DMS79 treated with DMSO at 0.1 percent for 48 hours (cell line): ENCODE measurements at regions not wholly inside any gene's neighbourhood (a gene's known extent, or its start where the extent isn't known, plus 50 kb on each side); places are given as distances from the start of the nearest gene placed in this dataset.

Experiments used
- DNase-seq: peaks from one replicate; lab custom pipeline; 2025; lab: John Stamatoyannopoulos, UW

DNA sequence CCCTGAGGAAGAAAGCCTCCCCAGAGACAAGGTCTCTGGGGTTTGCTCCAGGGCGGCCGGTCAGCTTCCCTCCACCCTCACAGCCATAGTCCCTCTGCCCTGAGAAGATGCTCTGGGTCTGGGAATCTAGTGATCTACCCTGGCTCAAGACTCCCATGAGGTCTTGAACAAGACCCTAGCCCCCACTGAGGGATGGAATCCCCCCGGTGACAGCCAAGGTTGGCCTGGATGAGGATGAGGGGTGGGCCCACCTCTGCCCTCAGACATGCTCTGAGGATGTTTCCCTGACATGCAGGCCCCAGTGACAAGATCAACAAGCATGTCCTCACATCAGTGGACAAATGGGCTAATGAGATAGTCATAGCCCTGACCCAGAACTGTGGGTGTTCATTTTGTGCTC lies 138.6 kb downstream of the C5orf15 start:
- no peak for DNase-seq

- DNase-seq = no peak
Observed at GRCh38 chr5:133828722-133829121, 139.7 kb downstream of the C5orf15 start.

DNA sequence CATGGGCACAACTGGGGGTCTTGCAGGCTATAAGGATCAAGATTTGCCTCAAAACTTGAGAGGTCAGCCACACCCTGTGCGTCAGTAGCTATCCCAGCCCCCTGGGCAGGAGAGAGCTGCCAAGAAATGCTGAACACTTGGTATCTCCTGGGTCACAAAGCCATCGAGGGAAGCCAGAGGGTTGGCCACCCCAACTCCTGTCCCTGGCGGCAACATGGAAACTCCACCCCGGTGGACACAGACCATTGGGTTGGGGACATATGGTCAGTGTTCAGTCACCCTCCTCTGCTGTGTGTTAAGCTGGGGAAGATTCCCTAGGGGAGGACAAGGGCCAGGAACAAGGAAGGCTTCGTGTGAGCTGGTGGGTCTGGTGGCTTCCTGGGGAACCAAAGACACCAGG lies 140.6 kb downstream of the C5orf15 start:
- DNase-seq = no peak

- peak; percentile 70 for DNase-seq
Observed at GRCh38 chr5:133827011-133827410, 141.4 kb downstream of the C5orf15 start.

DNA sequence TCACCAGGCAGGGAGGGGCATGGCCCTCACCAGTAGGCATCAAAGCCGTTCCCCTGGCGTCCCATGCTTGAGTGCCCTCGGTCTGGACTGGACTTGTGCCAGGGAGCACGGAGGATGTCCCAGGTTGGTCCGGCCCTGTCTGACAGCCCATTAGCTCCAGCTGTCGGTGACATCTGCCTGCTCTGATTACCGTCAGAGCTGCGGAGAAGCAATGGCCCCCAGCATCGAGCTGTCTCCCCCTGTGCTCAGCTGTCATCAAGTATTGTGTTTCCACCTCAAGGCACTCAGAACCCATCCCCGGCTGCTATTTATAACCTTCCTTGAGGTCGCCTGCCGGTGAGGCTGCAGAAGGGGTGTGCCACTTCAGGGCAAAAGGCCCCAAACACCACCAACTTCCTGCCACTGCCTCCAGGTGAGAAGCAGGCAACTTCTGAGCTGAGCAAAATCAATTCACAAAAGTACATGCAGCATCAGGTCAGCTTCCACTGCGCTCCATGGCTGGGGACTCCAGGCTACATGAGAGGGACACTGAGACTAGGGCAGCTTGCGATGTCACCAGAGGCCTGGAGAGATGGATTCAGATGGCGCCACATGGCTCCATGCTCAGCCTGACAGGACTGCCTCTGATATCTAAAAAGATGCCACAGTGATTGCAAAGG lies 142.7 kb downstream of the C5orf15 start:
- no peak for DNase-seq

- no peak for DNase-seq
Observed at GRCh38 chr5:133824661-133825254, 143.7 kb downstream of the C5orf15 start.

- no peak for DNase-seq
Observed at GRCh38 chr5:133821889-133822288, 146.5 kb downstream of the C5orf15 start.

DNA sequence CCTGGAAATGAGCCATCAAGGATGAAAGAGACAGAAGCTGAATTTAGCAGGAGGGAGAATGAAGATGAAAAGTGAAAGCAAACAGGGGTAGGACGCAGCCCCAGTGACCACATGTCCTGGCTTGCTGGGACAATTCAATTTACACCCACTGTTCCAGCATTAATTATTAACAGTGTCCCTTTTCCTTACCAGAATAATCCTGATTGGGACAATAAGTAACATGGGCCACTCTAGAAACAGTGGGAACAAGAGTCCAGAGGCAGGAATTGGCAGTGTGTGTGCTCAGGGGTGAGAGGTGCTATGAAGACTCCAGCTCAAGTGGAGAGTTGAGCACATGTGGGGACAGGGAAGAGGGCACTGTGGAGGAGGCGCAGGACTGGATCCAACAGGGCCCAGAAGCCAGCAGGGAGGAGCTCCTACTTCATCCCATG lies 147.1 kb downstream of the C5orf15 start:
- DNase-seq = no peak

GRCh38 chr5:133820507-133820906 lies 147.9 kb downstream of the C5orf15 start:
- DNase-seq = no peak

GRCh38 chr5:133819977-133820471 lies 148.4 kb downstream of the C5orf15 start:
- DNase-seq = no peak

DNA sequence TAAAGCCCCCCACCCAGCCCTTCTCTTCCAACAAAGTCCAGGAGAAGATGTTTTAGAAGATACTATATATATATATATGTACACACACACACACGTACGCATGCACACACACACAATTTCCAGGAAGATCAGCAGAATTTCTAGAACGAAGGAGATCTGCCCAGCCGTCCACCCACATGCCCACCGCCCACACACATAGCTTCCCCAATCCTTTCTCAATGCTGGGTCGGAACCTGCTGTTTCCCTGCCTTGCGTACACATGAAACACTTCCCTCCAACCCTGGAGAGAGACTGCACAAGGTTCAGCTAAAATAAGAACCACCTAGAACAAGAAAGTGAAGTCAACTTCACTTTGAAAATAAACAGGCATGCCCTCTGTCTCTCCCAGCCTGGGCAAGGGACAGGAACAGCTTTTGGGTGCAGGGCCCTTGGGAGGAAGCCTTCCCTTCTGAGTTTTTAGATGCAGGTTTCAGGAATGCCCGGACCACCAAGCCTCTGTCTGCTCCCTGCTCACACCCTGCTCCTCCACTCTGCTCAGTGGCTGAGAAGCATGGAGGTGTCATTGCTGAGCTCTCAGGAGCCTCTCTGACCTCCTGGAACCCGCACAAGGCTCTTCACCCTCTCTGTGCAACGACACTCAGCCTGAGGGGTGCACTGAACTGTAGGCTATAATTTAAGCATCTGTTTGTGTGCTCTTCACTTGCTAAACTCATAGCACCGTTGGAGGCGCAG lies 149.4 kb downstream of the C5orf15 start:
- DNase-seq = no peak

DNA sequence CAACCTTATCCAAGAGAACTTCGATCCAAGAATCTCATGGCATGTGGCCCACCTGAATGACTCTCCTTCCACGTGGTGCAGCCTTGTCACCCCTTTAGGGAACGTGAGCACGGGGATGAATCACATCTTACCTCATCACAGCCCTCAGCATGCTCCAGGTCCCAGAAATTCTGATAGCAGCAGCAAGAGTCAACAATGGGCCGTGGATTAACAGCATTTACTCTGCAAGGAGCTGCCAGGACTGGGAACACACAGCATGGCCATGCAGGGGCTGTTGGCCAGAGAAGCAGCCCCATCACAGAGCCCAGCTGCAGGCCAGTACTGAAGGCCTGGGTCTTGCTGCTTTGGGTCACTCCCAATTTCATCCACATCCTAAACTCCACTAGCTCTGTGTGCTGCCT lies 150.4 kb downstream of the C5orf15 start:
- DNase-seq = no peak

DNA sequence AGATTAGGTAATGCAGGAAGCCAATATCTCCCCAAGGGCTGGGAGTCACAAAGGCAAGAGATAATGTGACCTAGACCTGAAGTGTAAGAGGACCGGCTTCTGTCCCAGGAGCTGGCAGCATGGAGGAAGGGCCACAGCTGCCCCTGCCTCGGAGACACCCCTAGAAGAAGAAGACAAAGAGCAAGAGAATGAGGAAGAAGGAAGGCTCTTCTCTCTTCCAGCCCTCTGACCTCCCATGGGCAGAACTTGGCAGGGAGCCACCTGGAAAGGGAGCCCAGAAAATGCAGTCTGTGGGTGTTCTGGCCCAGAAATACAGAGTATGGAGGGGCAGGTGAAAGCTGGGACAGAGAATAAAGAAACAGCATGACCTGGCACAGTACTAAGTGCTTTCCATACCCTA lies 151.0 kb downstream of the C5orf15 start:
- DNase-seq = no peak

DNA sequence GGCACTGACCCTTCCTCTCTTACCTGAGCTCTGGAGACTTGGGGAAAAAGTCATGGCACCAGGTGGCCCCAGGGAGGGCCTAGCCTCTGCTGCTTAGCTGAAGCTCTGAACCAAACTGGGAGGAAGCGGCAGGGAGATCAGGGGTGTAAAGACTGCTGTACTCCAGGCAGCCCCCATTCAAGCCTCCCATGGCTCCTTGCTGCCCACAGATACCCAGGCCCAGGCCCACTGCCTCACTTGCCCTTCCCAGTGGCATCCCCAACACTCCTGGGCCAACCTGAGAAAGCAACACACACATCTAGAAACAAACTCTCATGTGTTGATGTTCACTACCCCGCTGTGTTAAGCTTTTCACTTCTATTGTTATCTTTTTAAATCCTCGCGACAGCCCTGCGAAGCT lies 151.6 kb downstream of the C5orf15 start:
- DNase-seq = no peak

DNA sequence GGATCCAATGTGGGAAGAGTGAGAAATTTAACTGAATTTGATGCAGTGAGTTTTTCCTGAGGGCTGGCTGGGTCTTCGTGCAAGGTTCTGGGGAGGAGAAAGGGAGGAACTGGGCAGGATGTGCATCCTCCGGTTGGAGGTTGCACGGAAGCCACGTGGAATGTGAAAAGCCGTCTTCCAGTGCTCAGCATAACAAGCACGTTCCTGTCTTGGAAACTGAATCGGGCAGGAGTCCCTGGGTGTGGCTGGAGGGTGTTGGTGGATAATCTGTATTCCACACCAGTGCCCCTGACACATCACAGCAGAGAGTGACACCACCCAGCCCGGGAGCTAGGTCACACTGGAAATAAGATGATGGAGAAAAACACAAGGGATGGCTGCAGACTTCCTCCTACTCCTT lies 154.3 kb downstream of the C5orf15 start:
- DNase-seq = no peak

DNA sequence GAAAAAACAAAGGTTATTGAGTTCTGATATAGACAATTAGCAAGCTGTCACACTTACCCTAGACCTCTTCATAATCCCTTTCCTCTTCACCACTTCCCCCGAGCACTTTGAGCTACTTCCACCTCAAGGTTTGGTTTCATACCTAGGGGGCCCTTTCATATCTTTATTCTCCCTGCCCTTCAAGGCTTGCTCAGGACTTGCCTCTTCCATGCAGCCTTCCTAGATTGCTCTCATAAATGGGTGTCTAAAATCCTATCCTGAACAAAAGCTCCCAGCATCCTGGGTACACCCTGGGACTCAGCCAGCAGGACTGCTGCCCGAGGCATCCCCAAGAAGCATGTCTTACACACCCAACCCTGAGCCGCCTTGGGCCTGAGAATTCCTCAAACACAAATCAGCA lies 157.3 kb downstream of the C5orf15 start:
- DNase-seq = no peak

- no peak for DNase-seq
Observed at GRCh38 chr5:133809801-133810200, 158.6 kb downstream of the C5orf15 start.

- DNase-seq = peak; percentile 68
Observed at GRCh38 chr5:133807348-133807747, 161.1 kb downstream of the C5orf15 start.

- DNase-seq = peak; percentile 71
Observed at GRCh38 chr5:133806847-133807246, 161.6 kb downstream of the C5orf15 start.

DNA sequence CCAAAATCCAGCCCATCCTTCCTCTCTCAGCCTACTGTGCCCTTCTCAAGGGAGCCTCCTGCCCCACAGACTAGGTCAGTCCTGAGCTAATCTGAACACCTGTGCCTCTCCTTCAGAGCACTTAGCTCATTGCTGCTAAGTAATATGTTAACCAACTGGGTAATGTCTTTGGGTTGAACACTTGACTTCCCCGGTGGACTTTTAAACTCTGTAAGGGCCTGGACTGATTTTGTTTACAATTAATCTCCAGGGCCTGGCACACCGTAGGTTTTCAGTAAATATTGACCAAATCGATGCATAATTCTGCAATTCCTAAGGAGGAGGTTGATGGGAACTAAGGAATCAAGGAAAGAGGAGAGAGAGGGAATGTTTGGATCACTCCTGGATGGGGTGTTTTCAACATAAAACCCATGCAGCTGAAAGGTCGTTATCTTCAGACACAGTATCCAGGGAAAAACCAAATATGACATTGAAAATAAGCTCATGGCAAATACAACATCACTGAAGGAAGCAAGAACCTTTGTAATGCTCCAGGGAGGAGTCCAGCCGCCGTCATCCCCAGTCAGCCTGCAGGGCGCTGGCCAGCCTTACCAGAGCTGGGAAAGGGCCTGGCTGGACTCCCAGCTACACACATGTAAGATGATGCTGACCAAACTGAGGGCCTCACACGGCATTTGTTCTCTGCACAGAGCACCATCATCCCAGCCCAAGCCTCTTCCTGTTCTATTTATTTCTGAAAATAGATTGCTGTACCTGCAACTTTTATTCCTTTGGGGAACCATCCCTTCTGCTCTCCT lies 166.3 kb downstream of the C5orf15 start:
- no peak for DNase-seq

- no peak for DNase-seq
Observed at GRCh38 chr5:133801431-133801830, 167.0 kb downstream of the C5orf15 start.

- DNase-seq = no peak
Observed at GRCh38 chr5:133799571-133800237, 168.7 kb downstream of the C5orf15 start.
